ENCODE measurements at regions not wholly inside any gene's neighbourhood (a gene's known extent, or its start where the extent isn't known, plus 50 kb on each side); places are given as distances from the start of the nearest gene placed in this dataset.

GRCh38 chr2:132366421-132367180, 50.0 kb upstream of the GPR39 start:
- no peak for DNase-seq
- Histone ChIP-seq H3K27ac (ENCODE audit: insufficient read depth in 1 of 2, low read depth in 1 of 2, low read length in 2 of 2, poor library complexity in 1 of 2, severe bottlenecking in 2 of 2) (no peak overlapping the region), H3K27me3 (replicated peaks in 2 of 5; ENCODE audit: control insufficient read depth in 4 of 5, insufficient read depth in 5 of 5, low read length in 4 of 5) (peaks cover 0 to 2% (median 0%) of the 10 kb centered on the region in 5 experiments), H3K36me3 (ENCODE audit: control insufficient read depth in 4 of 4, insufficient read depth in 4 of 4, low read length in 3 of 4) (no peaks in the 10 kb centered on the region), H3K4me1 (ENCODE audit: control extremely low read depth in 1 of 4, control insufficient read depth in 4 of 4, insufficient read depth in 4 of 4, low read length in 3 of 4) (no peaks in the 10 kb centered on the region), H3K4me3 (ENCODE audit: control insufficient read depth in 1 of 7, extremely low read depth in 1 of 7, insufficient read depth in 4 of 7, low read depth in 2 of 7, low read length in 6 of 7) (no peak overlapping the region), H3K9me3 (ENCODE audit: control extremely low read depth in 1 of 5, control insufficient read depth in 4 of 5, insufficient read depth in 2 of 5, low read depth in 1 of 5, low read length in 4 of 5) (peaks cover 0 to 3% (median 0%) of the 10 kb centered on the region in 5 experiments)
- ChIA-PET CTCF (no interaction called here), POLR2A (no interaction called here)
- WGBS (ENCODE audit: insufficient coverage) = 100% methylated on average over 3 of the region's 5 CpGs

All from common myeloid progenitor, CD34-positive (primary cell).